GM12872 (cell line): ENCODE measurements at regions not wholly inside any gene's neighbourhood (a gene's known extent, or its start where the extent isn't known, plus 50 kb on each side); places are given as distances from the start of the nearest gene placed in this dataset.

ENCODE experiments used
- CTCF ChIP-seq: IDR thresholded peaks from 3 replicates; pipeline ENCODE4 v1.5.1; 2011; ENCODE audit warnings: low read depth, mild to moderate bottlenecking, low read length, moderate library complexity; ENCODE audit not compliant: insufficient read depth

- no peak for TF ChIP-seq CTCF
Observed at GRCh38 chr22:46057246-46058090, 80.5 kb upstream of the WNT7B start.

DNA sequence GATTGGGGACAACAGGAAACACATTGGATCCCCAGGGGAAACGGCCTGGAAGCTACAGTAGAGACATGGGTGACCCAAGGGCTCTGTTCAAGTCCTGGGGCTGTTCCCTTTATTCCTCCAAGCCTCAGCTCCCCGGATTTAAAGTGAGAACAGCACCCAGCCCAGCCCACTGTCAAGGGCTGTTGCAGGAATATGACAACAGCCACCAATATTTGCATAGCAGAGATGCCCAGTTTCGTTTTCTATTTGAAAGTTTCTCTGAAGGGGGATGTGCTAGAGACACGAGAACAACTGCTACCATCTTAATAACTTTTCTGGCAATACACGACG, 81.1 kb upstream of the WNT7B start:
- no peak for TF ChIP-seq CTCF

DNA sequence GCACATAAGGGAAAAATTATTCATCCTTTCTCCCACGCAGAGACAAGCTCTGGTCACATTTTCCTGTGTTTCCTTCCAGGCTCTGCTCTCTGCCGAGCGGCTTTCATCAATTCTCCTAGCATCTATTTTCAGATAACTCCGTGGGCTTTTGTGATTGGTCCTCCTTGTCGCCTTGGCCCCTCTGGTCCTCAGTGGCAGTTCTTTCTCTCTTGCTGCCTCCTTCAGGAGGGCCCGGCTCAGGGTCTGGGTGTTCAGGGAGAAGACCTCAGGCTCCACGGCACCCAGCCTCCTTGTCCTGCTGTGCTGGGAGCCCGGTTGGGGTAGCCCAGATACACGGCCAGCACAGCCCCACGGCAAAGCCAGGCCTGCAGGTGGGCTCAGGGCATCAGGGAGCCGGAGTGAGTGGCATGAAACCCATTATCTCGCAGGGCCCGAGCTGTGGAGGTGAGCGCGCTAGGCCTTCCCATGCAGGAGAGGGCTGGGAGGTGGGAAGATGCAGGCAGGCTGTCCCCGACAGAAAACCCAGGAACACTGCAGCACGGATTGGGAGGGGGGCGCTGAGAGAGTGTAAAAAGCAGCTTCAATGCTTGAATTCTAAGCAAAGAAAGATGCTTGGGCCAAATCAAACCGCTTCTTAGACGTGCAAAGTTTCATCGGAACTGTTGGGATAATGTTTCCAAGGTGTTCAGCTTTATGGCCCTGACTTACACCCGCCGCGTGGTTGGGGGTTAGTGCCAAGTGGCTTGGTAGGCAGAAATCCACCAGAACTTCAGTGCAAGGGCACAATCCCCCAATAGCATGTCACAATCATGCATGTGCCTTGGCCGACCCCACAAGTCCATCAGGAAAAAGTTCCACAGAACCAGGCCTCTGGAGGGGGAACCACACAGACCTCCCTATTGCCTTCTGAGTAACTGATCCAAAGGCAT, 81.9 kb upstream of the WNT7B start:
- no peak for TF ChIP-seq CTCF

DNA sequence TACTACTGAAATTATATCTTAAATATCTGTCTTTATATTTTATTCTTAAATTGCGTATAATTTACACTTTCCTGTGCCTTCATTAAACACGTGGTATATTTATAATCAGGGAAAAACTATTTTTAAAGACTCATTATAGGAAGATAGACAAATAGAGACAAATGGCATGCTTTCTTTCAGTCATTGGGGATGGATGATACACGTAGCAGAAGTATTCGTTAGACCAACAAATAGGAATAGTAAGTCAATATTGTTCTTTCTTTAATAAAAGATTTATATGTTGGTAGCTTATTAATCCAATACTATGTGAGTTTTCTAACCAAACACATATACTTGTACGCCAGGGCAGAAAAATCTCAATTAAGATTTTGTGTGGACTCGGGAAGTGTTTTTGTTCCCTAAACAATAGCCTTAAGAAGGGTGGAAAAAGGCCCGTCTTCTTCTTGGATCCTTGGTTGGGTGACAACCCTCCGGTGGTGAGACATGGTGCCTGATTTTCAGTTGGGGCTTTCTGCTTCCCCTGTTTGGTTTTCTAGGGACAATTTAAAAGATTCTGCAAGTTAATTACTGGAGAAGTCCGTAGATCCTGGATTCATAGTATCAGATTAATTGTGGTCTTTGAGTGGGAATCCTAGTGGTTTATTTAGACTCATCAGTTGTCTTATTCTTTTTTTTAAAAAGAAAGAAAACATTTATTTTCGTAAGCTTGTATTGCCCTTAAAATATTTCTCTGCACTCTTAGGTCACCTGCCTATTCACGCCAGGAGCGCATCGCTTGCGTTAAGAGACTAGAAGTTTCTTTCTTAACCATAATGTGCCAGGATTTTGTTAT, 83.5 kb upstream of the WNT7B start:
- TF ChIP-seq CTCF = no peak

DNA sequence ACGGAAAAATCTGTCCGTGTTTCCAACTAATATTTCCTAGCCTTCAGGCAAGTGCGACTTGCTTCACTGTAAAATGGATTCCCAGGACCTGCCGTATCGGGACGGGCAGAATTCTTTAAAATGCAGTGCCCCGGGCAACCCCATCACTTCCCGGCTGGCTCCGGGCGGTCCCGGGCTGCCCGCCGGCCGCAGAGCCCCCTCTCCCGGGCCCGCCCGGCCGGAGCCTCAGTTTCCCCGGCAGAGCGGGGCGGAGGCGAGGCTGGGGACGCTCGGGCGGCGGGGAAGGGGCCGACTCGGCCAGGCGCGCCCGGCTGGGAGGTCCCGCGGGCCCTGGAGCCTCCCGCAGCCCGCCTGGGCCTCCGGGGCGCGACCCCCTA, 84.2 kb upstream of the WNT7B start:
- no peak for TF ChIP-seq CTCF

GRCh38 chr22:46061501-46062231, 84.7 kb upstream of the WNT7B start:
- TF ChIP-seq CTCF = no peak
